Heart left ventricle (tissue), 16 donors: ENCODE measurements at regions not wholly inside any gene's neighbourhood (a gene's known extent, or its start where the extent isn't known, plus 50 kb on each side); places are given as distances from the start of the nearest gene placed in this dataset.

Experiments
- ATAC-seq, 4 donors: fragments of 200-7000 bp; cut with Tn5 transposase; one replicate each; pipeline ENCODE4 v1.9.1; 2020 to 2022; ENCODE audit warnings: moderate library complexity in 4 of 4, mild to moderate bottlenecking in 3 of 4, moderate number of reproducible peaks in 1 of 4
- DNase-seq, 5 donors: peaks; one replicate each; pipeline ENCODE4 v3.0.0-alpha.2; 2020
- H3K27ac ChIP-seq, 12 donors: fragments of 200-600 bp; sonication (generic) in 4 of 12; one replicate each; pipeline versions ENCODE4 v1.5.0 to v1.8.0; 2016 to 2022; ENCODE audit warnings: mild to moderate bottlenecking in 2 of 12
- H3K27me3 ChIP-seq, 9 donors: fragments of 200-600 bp; sonication (generic) in 2 of 9; one replicate each; pipeline versions ENCODE4 v1.5.1 to v1.8.0; 2016 to 2022; ENCODE audit warnings: mild to moderate bottlenecking in 3 of 9
- H3K36me3 ChIP-seq, 9 donors: fragments of 200-600 bp; sonication (generic) in 2 of 9; one replicate each; pipeline versions ENCODE4 v1.5.0 to v1.8.0; 2018 to 2022; ENCODE audit warnings: mild to moderate bottlenecking in 2 of 9
- H3K4me1 ChIP-seq, 12 donors: fragments of 200-600 bp; sonication (generic) in 4 of 12; one replicate each; pipeline versions ENCODE4 v1.5.0 to v1.8.0; 2016 to 2022; ENCODE audit warnings: mild to moderate bottlenecking in 3 of 12
- H3K4me3 ChIP-seq, 12 donors: fragments of 200-600 bp; sonication (generic) in 4 of 12; one replicate each; pipeline versions ENCODE4 v1.5.0 to v1.8.0; 2017 to 2022; ENCODE audit warnings: mild to moderate bottlenecking in 9 of 12, moderate library complexity in 4 of 12
- H3K9me3 ChIP-seq, 12 donors: fragments of 200-600 bp; sonication (generic) in 4 of 12; one replicate each; pipeline versions ENCODE4 v1.5.0 to v1.8.0; 2016 to 2022; ENCODE audit warnings: mild to moderate bottlenecking in 1 of 12
- CTCF ChIP-seq, 12 donors: fragments of 200-600 bp; sonication (generic) in 4 of 12; IDR thresholded peaks; one replicate each; pipeline versions ENCODE4 v1.5.0 to v1.8.0; 2018 to 2022; ENCODE audit warnings: antibody characterized with exemption in 12 of 12, mild to moderate bottlenecking in 5 of 12
- POLR2A ChIP-seq, 2 donors: fragments of 450-650 bp; IDR thresholded peaks; one replicate each; pipeline ENCODE4 v1.6.1; 2017; ENCODE audit warnings: antibody characterized with exemption in 2 of 2, mild to moderate bottlenecking in 2 of 2, moderate library complexity in 2 of 2
- WGBS, 4 donors: extraction: QIAGEN DNeasy Blood & Tissue Kit in 2 of 4; methylation state at CpG; one replicate each; pipeline versions ENCODE4 v1.1.5 to v1.1.7; 2013 to 2018; 5-methylcytosine and 5-hydroxymethylcytosine counted together
- intact Hi-C, 10 donors: fragments of 100-400 bp; cut with DNase I; formaldehyde crosslinking; loops; one replicate each; pipeline versions ENCODE4 v1.11.1 to v1.14.2; 2022
- donor health status: ischemic (EF 13 %, LVEDD 7.1; RV severe dilation, severe dysfunction).
- donor health status: healthy with polysubstance abuse.
- donor health status: DM: no; HTN: yes; CAD: no.
- donor health status: DM: no; HTN: no; CAD: no.
- donor health status: ischemic (EF 25% LVEDD 6.9; RV normal size, moderate dysfunction).
- donor health status: ischemic (EF 25% LVEDD 5.7; RV mildly dilated, moderate dysfunction).
- donor health status: healthy.
- donor health status: DM: yes; HTN: yes; CAD: no.
- donor health status: ischemic (EF 35%, LVEDD 5.7; RV mildly dilated, moderate dysfunction).
- donor health status: nonischemic (EF 11% LVEDD 7.7; RV severe dilation, severe dysfunction).
- donor health status: DM: yes; HTN: yes; CAD: no.
- donor health status: PGD.
- donor health status: ischemic (EF 29% LVEDD 5.4; RV normal size, mild dysfunction).
- donor health status: nonischemic (EF 23%, LVEDD 6.1; RV moderate dilation, normal function).

DNA sequence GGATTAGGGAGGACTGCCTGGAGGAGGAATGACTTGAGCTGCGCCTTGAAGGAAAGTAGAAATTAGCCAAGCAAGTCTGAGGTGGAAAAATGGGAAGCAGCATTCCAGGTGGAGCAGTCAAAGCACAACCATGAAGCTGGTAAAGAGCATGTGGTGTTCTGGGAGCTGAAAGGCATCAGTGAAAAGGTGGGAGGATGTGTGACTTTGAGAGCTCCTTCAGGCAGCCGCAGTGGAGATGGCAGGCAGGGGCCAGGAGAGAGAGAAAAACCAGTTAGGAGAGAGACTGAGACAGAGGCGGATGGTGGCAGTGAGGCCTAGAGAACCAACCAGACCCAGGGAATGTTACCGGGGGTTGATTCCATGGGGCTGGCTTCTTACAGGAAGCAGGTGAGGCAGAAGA lies 393.4 kb downstream of the MIAT start:
- no peak for TF ChIP-seq CTCF (IDR thresholded peaks at IDR 0.05)
- TF ChIP-seq POLR2A (IDR thresholded peaks at IDR 0.05), result no peak
- WGBS, 4 donors, result 75 to 91% (median 85%) methylated on average over 4 of the region's 4 CpGs
- Histone ChIP-seq H3K9me3 (peaks cover 0 to 4% (median 0%) of the 10 kb centered on the region in 12 donors), H3K4me1 (no peaks in the 10 kb centered on the region), H3K36me3 (no peaks in the 10 kb centered on the region), H3K4me3 (no peak overlapping the region), H3K27me3 (no peaks in the 10 kb centered on the region), H3K27ac (no peak overlapping the region)
- ATAC-seq (no peak), DNase-seq (no peak)
- intact Hi-C loops, result no loop called here

- 32 to 94% (median 82%) methylated on average over 3 of the region's 3 CpGs for WGBS, 4 donors
- intact Hi-C loops, result no loop called here
- Histone ChIP-seq H3K4me3 (no peak overlapping the region), H3K27ac (no peak overlapping the region), H3K4me1 (no peaks in the 10 kb centered on the region), H3K36me3 (no peaks in the 10 kb centered on the region), H3K27me3 (no peaks in the 10 kb centered on the region), H3K9me3 (peaks cover 0 to 4% (median 0%) of the 10 kb centered on the region in 12 donors)
- DNase-seq (no peak), ATAC-seq (no peak)
- TF ChIP-seq POLR2A (IDR thresholded peaks at IDR 0.05), result no peak
- TF ChIP-seq CTCF (IDR thresholded peaks at IDR 0.05), result no peak
These were observed 394.0 kb downstream of the MIAT start for GRCh38 chr22:27051407-27051806.

- ATAC-seq (no peak), DNase-seq (no peak)
- peaks cover 0 to 36% (median 0%) of the 10 kb centered on the region in 9 donors for H3K27me3 ChIP-seq
- no peak overlapping the region for H3K27ac ChIP-seq
- TF ChIP-seq POLR2A (IDR thresholded peaks at IDR 0.05) (no peak), CTCF (IDR thresholded peaks at IDR 0.05) (no peak)
- no peaks in the 10 kb centered on the region for H3K4me1 ChIP-seq
- no peaks in the 10 kb centered on the region for H3K36me3 ChIP-seq
- intact Hi-C loops, result no loop called here
- no peaks in the 10 kb centered on the region for H3K9me3 ChIP-seq
- no peak overlapping the region for H3K4me3 ChIP-seq
These were observed 400.3 kb downstream of the MIAT start for GRCh38 chr22:27057717-27058116.

GRCh38 chr22:27060190-27060589 lies 402.8 kb downstream of the MIAT start:
- intact Hi-C loops, result no loop called here
- WGBS, 4 donors, result 79 to 81% (median 81%) methylated on average over 15 of the region's 15 CpGs
- TF ChIP-seq CTCF (IDR thresholded peaks at IDR 0.05) (no peak), POLR2A (IDR thresholded peaks at IDR 0.05) (no peak)

More at GRCh38 chr22:27060190-27060589, 402.8 kb downstream of the MIAT start:
- H3K27me3 ChIP-seq, result peaks cover 0 to 47% (median 7%) of the 10 kb centered on the region in 9 donors
- no peaks in the 10 kb centered on the region for H3K9me3 ChIP-seq
- no peaks in the 10 kb centered on the region for H3K36me3 ChIP-seq
- ATAC-seq (no peak), DNase-seq (no peak)
- peaks cover 0 to 5% (median 0%) of the 10 kb centered on the region in 12 donors for H3K4me1 ChIP-seq
- H3K27ac ChIP-seq, result no peak overlapping the region
- no peak overlapping the region for H3K4me3 ChIP-seq
